Immature natural killer cell (primary cell): ENCODE measurements at regions not wholly inside any gene's neighbourhood (a gene's known extent, or its start where the extent isn't known, plus 50 kb on each side); places are given as distances from the start of the nearest gene placed in this dataset.

Source experiments
- DNase-seq, 3 donors: peaks; one replicate each; pipeline ENCODE4 v3.0.0; 2022; ENCODE audit warnings: mixed read lengths in 1 of 3
- H3K27ac Mint-ChIP-seq, 6 donors: one replicate each; pipeline ENCODE4 v1.8.0; 2020; ENCODE audit warnings: mixed read lengths in 6 of 6, mild to moderate bottlenecking in 5 of 6, inconsistent platforms in 4 of 6, moderate library complexity in 3 of 6
- H3K27me3 Mint-ChIP-seq, 3 donors: one replicate each; pipeline ENCODE4 v1.8.0; 2020 to 2021; ENCODE audit warnings: low read depth in 3 of 3, mild to moderate bottlenecking in 3 of 3, mixed read lengths in 3 of 3, moderate library complexity in 3 of 3, inconsistent platforms in 1 of 3
- H3K36me3 Mint-ChIP-seq, 3 donors: one replicate each; pipeline ENCODE4 v1.8.0; 2020; ENCODE audit warnings: mixed read lengths in 3 of 3, inconsistent platforms in 2 of 3, mild to moderate bottlenecking in 2 of 3
- H3K4me1 Mint-ChIP-seq, 2 donors: one replicate each; pipeline ENCODE4 v1.8.0; 2020; ENCODE audit warnings: inconsistent platforms in 2 of 2, mild to moderate bottlenecking in 2 of 2, mixed read lengths in 2 of 2, moderate library complexity in 1 of 2
- H3K4me3 Mint-ChIP-seq, 5 donors: one replicate each; pipeline ENCODE4 v1.8.0; 2020; ENCODE audit warnings: mild to moderate bottlenecking in 5 of 5, mixed read lengths in 5 of 5, inconsistent platforms in 3 of 5, moderate library complexity in 3 of 5
- H3K9me3 Mint-ChIP-seq, 6 donors: one replicate each; pipeline ENCODE4 v1.8.0; 2020; ENCODE audit warnings: mild to moderate bottlenecking in 6 of 6, mixed read lengths in 6 of 6, inconsistent platforms in 4 of 6, moderate library complexity in 3 of 6

DNA sequence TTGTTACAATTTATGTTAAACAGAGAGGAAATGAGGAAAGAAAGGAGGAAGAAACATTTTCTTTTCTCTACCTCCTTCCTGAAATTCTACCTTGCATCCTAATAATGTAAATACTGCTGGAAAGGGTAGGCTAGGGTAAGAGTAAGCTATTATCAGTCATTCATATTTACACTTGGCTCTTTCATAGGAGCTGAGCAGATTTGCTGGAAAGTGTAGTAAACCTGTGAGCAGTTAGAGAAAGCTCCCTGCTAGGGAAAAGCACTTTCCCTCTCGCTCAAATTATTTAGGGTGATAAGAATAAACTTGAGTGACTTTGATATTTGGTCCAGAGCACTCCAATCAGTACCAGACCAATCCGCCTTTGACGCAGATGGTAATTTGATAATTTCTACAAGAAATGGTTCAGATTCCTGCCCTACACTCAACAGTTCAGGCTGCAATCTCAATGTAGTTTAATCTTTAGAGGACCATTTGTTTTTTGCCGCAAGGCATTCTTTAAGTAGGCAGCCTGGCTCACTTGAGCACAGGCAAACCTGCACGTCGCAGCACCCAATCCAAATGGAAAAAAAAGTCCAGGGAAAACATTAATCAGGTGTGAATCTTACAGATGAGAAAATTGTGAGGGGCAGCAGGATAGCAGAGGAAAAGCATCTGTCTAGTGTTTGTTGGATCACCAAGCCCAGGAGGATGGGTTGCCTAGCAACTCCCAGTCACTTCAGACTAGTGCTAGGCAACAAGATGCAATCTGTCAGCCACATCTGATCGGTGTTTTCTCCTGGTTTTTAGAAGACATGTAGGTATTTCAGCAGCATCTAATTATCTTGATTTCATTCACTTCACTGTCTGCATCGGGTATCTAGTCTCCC, 68.6 kb upstream of the KL start:
- Mint-ChIP-seq H3K4me3 (no peak overlapping the region), H3K36me3 (no peaks in the 10 kb centered on the region), H3K27ac (no peak overlapping the region), H3K27me3 (peaks cover 0 to 3% (median 0%) of the 10 kb centered on the region in 3 donors), H3K9me3 (peaks cover 0 to 1% (median 0%) of the 10 kb centered on the region in 6 donors), H3K4me1 (no peaks in the 10 kb centered on the region)
- DNase-seq: no peak

GRCh38 chr13:32949820-32950219, 66.4 kb upstream of the KL start:
- H3K4me3 Mint-ChIP-seq: no peak overlapping the region
- no peaks in the 10 kb centered on the region for H3K36me3 Mint-ChIP-seq
- H3K27me3 Mint-ChIP-seq: peaks cover 0 to 3% (median 2%) of the 10 kb centered on the region in 3 donors
- no peak for DNase-seq
- H3K27ac Mint-ChIP-seq: no peak overlapping the region
- no peaks in the 10 kb centered on the region for H3K4me1 Mint-ChIP-seq
- H3K9me3 Mint-ChIP-seq: peaks cover 0 to 1% (median 0%) of the 10 kb centered on the region in 6 donors

DNA sequence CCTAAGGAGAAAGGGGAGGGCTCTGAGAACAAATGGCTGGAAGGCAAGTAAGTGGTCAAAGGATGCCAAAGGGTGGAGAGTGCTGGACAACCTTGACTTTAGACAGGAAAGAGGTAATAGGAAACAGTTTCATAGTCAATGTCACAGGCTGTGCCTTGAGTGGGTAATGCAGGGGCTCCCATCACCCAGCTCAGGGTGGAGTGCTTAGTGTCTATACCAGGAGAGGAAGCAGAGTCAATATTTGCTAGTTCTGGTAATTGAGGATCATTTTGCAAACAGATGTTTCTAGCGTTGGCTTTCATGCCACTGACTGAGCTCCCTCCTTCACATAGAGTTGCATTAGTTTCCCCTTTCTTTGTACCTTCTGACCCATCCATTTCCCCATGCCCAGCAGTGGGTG, 64.6 kb upstream of the KL start:
- Mint-ChIP-seq H3K36me3 (no peaks in the 10 kb centered on the region), H3K4me3 (no peak overlapping the region), H3K4me1 (no peaks in the 10 kb centered on the region), H3K27me3 (peaks cover 0 to 2% (median 1%) of the 10 kb centered on the region in 3 donors), H3K27ac (no peak overlapping the region), H3K9me3 (no peaks in the 10 kb centered on the region)
- DNase-seq: no peak

DNA sequence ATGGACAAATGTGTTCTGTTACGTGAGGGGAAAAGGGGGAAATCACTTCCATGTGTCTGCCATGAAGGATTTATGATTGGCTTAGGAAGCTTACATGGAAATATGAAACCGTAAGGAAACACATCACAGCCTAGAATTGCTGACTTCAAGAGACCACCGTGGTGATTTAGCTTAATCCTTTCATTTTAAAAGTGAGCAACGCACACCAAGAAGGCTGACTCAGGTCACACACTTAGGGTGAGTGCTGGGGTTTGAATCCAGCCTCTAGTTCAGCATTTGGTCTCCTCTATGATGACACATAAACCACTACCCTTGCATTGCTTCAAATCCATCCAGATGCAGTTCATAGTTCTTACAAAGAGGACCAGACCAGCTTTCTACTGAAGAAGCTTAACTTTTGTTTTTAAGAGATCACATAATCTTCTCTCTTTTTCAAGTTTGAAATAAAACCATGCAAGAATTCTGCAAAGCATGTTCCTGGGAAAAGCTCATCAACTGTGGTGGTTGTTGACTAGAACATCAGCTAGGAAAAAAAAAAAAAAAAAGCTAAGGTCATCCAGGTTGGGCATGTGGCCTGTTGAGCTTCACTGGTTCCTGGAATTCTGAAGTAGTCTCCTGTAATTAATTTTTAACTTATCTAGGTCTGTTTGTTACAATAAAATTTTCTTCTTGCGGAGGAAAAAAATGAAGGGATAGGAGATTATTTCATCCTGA, 60.2 kb upstream of the KL start:
- Mint-ChIP-seq H3K36me3 (no peaks in the 10 kb centered on the region), H3K4me3 (no peak overlapping the region), H3K9me3 (no peaks in the 10 kb centered on the region), H3K27me3 (peaks cover 0 to 4% (median 2%) of the 10 kb centered on the region in 3 donors), H3K4me1 (no peaks in the 10 kb centered on the region), H3K27ac (no peak overlapping the region)
- no peak for DNase-seq

DNA sequence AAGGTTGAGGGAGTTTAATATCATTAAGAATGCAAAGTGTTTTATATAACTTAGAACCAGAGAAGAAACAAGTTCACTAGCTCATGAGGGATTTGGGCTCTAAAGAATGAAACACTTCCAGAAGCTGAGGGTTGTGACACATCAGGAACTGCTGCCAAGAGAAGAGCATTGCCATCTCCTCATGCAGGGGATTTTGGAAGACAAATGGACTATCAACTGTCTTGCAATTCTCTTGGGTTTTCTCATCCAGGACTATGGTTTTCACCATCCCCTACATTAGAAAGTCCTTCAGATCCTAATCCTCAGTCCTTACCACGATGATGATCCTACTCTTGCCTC, 59.7 kb upstream of the KL start:
- no peaks in the 10 kb centered on the region for H3K36me3 Mint-ChIP-seq
- H3K27me3 Mint-ChIP-seq: peaks cover 0 to 4% (median 2%) of the 10 kb centered on the region in 3 donors
- H3K27ac Mint-ChIP-seq: no peak overlapping the region
- no peak overlapping the region for H3K4me3 Mint-ChIP-seq
- no peaks in the 10 kb centered on the region for H3K9me3 Mint-ChIP-seq
- no peaks in the 10 kb centered on the region for H3K4me1 Mint-ChIP-seq
- DNase-seq: no peak

DNA sequence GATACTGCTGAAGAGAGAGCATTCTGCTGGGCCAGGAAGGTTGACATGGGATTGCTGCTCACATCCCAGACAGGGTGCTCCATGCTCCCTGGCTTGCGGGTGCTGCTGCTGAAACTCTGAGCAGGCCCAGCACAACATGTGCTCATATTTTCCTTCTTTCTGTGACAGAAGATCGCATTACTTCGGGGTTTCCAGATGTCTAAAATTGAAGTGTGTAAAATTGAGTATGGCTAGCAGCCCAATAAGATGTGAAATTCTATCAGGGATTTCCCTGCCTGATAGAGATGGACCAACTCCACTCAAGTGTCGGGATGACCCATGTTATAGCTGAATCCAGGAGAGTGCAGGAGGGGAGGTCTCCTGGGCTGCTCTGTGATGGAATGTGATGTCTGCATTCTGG, 55.6 kb upstream of the KL start:
- no peak overlapping the region for H3K27ac Mint-ChIP-seq
- peaks cover 0 to 4% (median 0%) of the 10 kb centered on the region in 3 donors for H3K27me3 Mint-ChIP-seq
- no peak overlapping the region for H3K4me3 Mint-ChIP-seq
- H3K36me3 Mint-ChIP-seq: no peaks in the 10 kb centered on the region
- DNase-seq: no peak
- no peaks in the 10 kb centered on the region for H3K4me1 Mint-ChIP-seq
- peaks cover 0 to 4% (median 0%) of the 10 kb centered on the region in 6 donors for H3K9me3 Mint-ChIP-seq

DNA sequence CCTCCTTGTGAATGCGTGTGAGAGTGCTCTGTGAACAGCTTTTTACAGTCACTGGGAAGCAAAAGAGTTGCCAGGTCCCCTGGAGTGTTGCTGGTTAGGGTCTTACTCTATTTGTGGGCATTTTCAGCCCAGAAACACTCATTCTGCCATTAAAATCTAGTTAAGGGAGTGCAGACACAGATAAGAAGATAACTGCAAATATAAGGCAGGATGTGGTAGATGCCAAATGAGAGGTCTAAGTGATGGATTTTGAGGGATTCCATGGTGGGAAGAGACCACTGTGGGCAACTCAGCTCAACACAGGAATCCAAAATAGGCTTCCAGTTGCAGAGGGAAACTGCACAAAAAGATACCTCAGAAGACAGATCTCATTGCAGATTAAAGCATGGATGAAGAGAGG, 54.5 kb upstream of the KL start:
- Mint-ChIP-seq H3K27ac (no peak overlapping the region), H3K4me1 (no peaks in the 10 kb centered on the region), H3K36me3 (no peaks in the 10 kb centered on the region), H3K27me3 (peaks cover 0 to 3% (median 0%) of the 10 kb centered on the region in 3 donors), H3K9me3 (peaks cover 0 to 4% (median 0%) of the 10 kb centered on the region in 6 donors), H3K4me3 (no peak overlapping the region)
- no peak for DNase-seq

- Mint-ChIP-seq H3K4me3 (no peak overlapping the region), H3K27ac (no peak overlapping the region), H3K27me3 (no peaks in the 10 kb centered on the region), H3K9me3 (peaks cover 0 to 4% (median 0%) of the 10 kb centered on the region in 6 donors), H3K36me3 (no peaks in the 10 kb centered on the region), H3K4me1 (no peaks in the 10 kb centered on the region)
- no peak for DNase-seq
Observed at GRCh38 chr13:32962342-32962741, 53.9 kb upstream of the KL start.

GRCh38 chr13:32964987-32965386, 51.2 kb upstream of the KL start:
- H3K4me1 Mint-ChIP-seq: no peaks in the 10 kb centered on the region
- H3K36me3 Mint-ChIP-seq: no peaks in the 10 kb centered on the region
- no peak overlapping the region for H3K4me3 Mint-ChIP-seq
- H3K9me3 Mint-ChIP-seq: peaks cover 0 to 4% (median 0%) of the 10 kb centered on the region in 6 donors
- DNase-seq: no peak
- H3K27ac Mint-ChIP-seq: no peak overlapping the region
- H3K27me3 Mint-ChIP-seq: no peaks in the 10 kb centered on the region
